Astrocyte of the cerebellum (primary cell): ENCODE measurements at regions not wholly inside any gene's neighbourhood (a gene's known extent, or its start where the extent isn't known, plus 50 kb on each side); places are given as distances from the start of the nearest gene placed in this dataset.

Source experiments
- DNase-seq: peaks from one replicate; pipeline ENCODE4 v3.0.0-alpha.2; 2011; ENCODE audit warnings: low read depth
- H3K4me3 ChIP-seq: 2 replicates; pipeline ENCODE4 v1.5.1; 2011; ENCODE audit warnings: mild to moderate bottlenecking, low read depth, low read length, moderate library complexity
- CTCF ChIP-seq: IDR thresholded peaks from 2 replicates; pipeline ENCODE4 v1.5.1; 2012; ENCODE audit warnings: low read length, low read depth, moderate library complexity, mild to moderate bottlenecking; ENCODE audit errors: missing control alignments
- in situ Hi-C: cut with HindIII; loops from 2 replicates; pipeline ENCODE4 v1.10.0; 2017; ENCODE audit warnings: low sequenced_read_pairs

GRCh38 chr6:87917886-87918285, 129.8 kb upstream of the SPACA1 start:
- in situ Hi-C loops: no loop called here
- no peak overlapping the region for H3K4me3 ChIP-seq
- no peak for DNase-seq
- no peak for TF ChIP-seq CTCF

- no peak for DNase-seq
- in situ Hi-C loops: no loop called here
- TF ChIP-seq CTCF: no peak
- no peak overlapping the region for H3K4me3 ChIP-seq
Observed at GRCh38 chr6:87916446-87916845, 131.2 kb upstream of the SPACA1 start.

GRCh38 chr6:87914637-87915395, 132.8 kb upstream of the SPACA1 start:
- no peak for TF ChIP-seq CTCF
- no peak for DNase-seq
- in situ Hi-C loops: no loop called here
- no peak overlapping the region for H3K4me3 ChIP-seq

GRCh38 chr6:87913974-87914373, 133.7 kb upstream of the SPACA1 start:
- no peak for DNase-seq
- H3K4me3 ChIP-seq: no peak overlapping the region
- in situ Hi-C loops: no loop called here
- no peak for TF ChIP-seq CTCF

GRCh38 chr6:87912102-87912501, 135.5 kb upstream of the SPACA1 start:
- H3K4me3 ChIP-seq: no peak overlapping the region
- no peak for TF ChIP-seq CTCF
- DNase-seq: no peak
- in situ Hi-C loops: no loop called here

- in situ Hi-C loops: no loop called here
- DNase-seq: peak; percentile 92
- H3K4me3 ChIP-seq: no peak overlapping the region
- TF ChIP-seq CTCF: no peak
Observed at GRCh38 chr6:87909849-87910248, 137.8 kb upstream of the SPACA1 start.
